Urinary bladder (tissue), 3 donors: ENCODE measurements at regions not wholly inside any gene's neighbourhood (a gene's known extent, or its start where the extent isn't known, plus 50 kb on each side); places are given as distances from the start of the nearest gene placed in this dataset.

Source experiments
- DNase-seq: peaks from one replicate; pipeline ENCODE4 v3.0.0-alpha.2; 2015; ENCODE audit errors: extremely low spot score
- H3K27ac ChIP-seq: one replicate; pipeline ENCODE4 v1.5.1; 2013; ENCODE audit warnings: low read depth, mild to moderate bottlenecking, moderate library complexity
- H3K36me3 ChIP-seq: one replicate; pipeline ENCODE4 v1.6.1; 2013; ENCODE audit warnings: mild to moderate bottlenecking, moderate library complexity; ENCODE audit not compliant: insufficient read depth
- H3K4me1 ChIP-seq: one replicate; pipeline ENCODE4 v1.6.1; 2013; ENCODE audit warnings: mild to moderate bottlenecking, moderate library complexity; ENCODE audit not compliant: insufficient read depth
- H3K4me3 ChIP-seq: one replicate; pipeline ENCODE4 v1.5.1; 2013; ENCODE audit warnings: low read depth, low read length
- WGBS: extraction: QIAGEN DNeasy Blood & Tissue Kit; methylation state at CpG from one replicate; pipeline ENCODE4 v1.1.7; 2013; 5-methylcytosine and 5-hydroxymethylcytosine counted together
- donor health status: healthy with polysubstance abuse.
- donor health status: healthy.

DNA sequence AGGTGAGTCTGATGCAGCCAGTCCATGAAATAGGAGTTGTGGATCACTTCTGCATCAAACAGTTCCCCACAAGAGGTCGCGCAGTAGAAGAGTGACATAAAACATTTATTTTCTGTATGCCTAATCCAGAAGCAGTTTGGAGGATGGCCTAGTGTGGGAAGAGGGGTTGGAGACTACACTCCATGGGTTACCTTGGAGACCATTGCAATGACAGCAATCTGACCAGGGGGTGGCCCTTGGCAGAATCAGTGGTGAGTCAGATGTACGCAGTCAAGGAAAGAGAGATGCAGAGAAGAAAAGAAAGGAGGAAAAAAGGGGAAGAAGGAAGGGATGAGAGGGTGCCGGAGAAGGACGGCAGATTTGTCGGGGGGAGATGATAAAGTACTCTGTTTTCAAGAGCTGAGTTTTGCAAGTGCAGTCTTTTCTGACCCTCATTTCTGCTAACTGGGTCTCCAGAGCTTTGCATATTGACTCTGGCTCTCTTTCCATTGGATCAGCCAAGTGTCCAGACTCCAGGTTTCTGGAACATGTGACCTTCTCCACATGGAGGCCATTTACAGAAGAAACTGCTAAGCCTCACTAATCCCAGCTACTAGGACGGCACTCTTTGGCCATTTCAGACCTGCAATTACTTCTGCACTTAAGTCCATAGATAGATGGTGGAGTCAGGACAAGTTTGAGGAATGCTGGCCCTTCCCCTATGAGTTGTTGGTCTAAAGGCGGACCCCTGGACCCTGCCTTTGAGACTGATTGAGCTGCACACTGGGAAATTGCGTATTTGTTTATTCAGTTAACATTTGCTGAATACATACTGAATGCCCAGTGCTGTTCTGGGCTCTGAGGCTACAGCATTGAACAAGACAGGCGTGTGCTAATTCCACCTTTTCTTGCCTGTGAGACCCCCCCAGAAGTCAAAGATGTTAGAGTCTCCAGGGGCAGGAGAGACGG lies 424.2 kb downstream of the BCL11B start:
- H3K27ac ChIP-seq: no peak overlapping the region
- 84% methylated on average over 11 of the region's 11 CpGs for WGBS
- DNase-seq: no peak
- no peak overlapping the region for H3K4me3 ChIP-seq
- H3K4me1 ChIP-seq: no peaks in the 10 kb centered on the region
- no peaks in the 10 kb centered on the region for H3K36me3 ChIP-seq

DNA sequence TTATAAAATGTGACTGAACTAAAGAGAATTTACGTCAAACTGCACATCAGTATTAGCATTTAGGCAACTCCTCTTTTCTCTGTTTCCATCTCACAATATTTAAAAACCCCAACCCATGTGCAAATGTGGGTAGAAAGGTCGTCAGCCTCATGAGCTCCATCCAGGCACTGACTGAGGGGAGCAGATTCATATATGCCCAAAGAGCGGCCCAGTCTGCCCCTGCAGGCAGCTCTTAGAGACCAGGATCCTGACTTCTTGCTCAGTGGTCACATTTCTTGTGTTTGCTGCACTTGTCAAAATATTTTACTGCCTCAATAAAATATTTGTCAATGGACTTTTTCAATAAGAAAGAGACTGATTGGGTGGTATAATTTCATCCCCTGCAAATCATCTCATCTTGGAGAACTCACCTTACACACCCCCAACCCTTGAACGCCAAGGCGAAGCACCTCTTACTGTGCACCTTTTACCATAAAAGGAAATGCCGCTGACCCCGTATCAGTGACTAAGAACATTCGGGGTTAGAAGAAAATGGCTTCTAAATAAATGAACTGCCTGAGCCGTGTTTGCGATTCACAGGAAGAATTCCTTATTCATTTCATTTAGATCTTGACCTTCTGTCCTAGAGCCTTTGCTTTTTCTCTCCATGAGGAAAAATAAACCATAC lies 418.8 kb downstream of the BCL11B start:
- no peaks in the 10 kb centered on the region for H3K36me3 ChIP-seq
- 73% methylated on average over 10 of the region's 10 CpGs for WGBS
- H3K4me3 ChIP-seq: no peak overlapping the region
- H3K27ac ChIP-seq: no peak overlapping the region
- DNase-seq: no peak
- no peaks in the 10 kb centered on the region for H3K4me1 ChIP-seq

- Histone ChIP-seq H3K4me1 (no peaks in the 10 kb centered on the region), H3K27ac (no peak overlapping the region), H3K36me3 (no peaks in the 10 kb centered on the region), H3K4me3 (no peak overlapping the region)
- 87% methylated on average over 13 of the region's 13 CpGs for WGBS
- DNase-seq: no peak
Observed at GRCh38 chr14:98855926-98856715, 415.9 kb downstream of the BCL11B start.

- no peaks in the 10 kb centered on the region for H3K36me3 ChIP-seq
- DNase-seq: no peak
- 88% methylated on average over 7 of the region's 7 CpGs for WGBS
Observed at GRCh38 chr14:98858158-98858557, 413.8 kb downstream of the BCL11B start.

DNA sequence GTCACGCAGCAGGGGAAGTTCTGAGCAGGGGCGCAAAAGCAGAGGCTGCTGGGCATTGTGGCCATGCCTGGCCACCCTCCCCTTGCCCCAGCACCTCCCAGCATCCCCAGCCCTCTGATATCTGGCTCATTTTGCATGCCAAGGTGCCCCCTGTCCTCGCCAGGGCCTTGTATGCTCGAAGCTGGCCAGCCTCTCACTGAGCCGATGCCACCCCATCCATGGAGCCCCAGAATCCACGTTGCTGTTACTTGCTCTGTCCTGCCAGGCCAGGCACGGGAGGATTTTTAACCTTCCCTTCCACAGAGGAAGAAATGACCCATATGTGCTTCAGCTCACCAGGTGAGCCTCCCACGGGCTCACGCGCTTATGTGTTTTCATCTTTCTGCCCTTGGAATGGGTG lies 413.4 kb downstream of the BCL11B start:
- Histone ChIP-seq H3K27ac (no peak overlapping the region), H3K36me3 (no peaks in the 10 kb centered on the region), H3K4me3 (no peak overlapping the region), H3K4me1 (no peaks in the 10 kb centered on the region)
- DNase-seq: no peak
- 92% methylated on average over 10 of the region's 10 CpGs for WGBS

More at GRCh38 chr14:98858158-98858557, 413.8 kb downstream of the BCL11B start:
- Histone ChIP-seq H3K4me3 (no peak overlapping the region), H3K4me1 (no peaks in the 10 kb centered on the region), H3K27ac (no peak overlapping the region)

DNA sequence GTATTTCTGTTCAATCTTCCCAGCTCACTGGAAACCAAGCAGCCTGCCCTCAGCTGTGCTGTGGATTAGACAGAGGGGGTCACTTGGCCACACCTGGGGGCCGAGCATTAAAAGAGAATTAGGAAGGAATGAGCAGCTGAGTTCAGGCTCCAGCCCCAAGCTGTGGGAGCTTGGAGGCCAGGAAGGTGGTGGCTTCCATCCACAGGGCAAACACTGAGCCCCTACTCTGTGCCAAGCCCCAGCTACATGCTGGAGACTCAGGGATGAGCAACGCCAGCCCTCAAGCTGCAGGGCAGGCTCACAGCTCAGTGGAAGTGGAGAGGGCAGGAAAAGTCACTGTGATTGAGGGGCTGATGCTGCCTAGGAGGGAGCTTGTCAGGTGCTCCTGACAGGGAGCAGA lies 412.7 kb downstream of the BCL11B start:
- no peaks in the 10 kb centered on the region for H3K4me1 ChIP-seq
- WGBS: 70% methylated on average over 2 of the region's 2 CpGs
- H3K4me3 ChIP-seq: no peak overlapping the region
- H3K36me3 ChIP-seq: no peaks in the 10 kb centered on the region
- no peak for DNase-seq
- no peak overlapping the region for H3K27ac ChIP-seq

DNA sequence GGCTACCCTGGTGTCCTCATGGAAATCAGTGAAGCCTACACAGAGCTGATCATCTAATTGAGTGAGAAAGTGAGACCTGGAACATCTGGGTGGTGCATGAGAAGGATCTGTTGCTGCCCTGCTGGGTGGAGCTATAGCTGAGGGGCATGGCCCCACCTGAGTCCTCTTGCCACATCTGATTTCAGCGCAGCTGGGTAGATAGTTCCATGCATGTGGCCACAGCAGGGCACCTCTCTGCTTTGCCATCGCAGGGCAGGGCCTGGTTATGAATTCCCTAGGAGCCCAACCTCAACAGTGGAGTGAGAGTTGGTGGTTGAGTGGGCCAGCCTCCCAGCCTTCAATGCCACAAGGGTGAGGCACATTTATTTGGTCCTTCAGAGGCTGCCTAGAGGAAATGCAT lies 407.8 kb downstream of the BCL11B start:
- H3K4me1 ChIP-seq: no peaks in the 10 kb centered on the region
- 92% methylated on average over 2 of the region's 2 CpGs for WGBS
- H3K27ac ChIP-seq: no peak overlapping the region
- no peak overlapping the region for H3K4me3 ChIP-seq
- no peak for DNase-seq
- no peaks in the 10 kb centered on the region for H3K36me3 ChIP-seq

DNA sequence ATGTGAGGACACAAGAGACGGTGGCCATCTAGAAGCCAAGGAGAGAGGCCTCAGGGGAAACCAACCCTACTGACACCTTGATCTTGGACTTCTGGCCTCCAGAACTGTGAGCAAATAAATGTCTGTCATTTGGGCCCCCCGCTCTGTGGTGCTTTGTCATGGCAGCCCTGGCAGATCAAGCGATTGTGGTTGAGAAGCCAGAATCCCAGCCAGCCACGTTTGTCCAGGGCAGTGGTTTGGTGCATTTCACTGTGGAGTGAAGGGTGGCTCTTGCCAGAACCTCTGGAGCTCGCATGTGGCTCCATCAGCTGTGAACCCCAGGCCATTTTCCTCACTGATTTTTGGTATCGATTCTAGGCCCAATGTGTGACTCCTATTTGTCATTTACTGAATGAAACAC lies 404.9 kb downstream of the BCL11B start:
- no peaks in the 10 kb centered on the region for H3K4me1 ChIP-seq
- 90% methylated on average over 6 of the region's 6 CpGs for WGBS
- H3K36me3 ChIP-seq: no peaks in the 10 kb centered on the region
- no peak for DNase-seq
- H3K27ac ChIP-seq: no peak overlapping the region
- no peak overlapping the region for H3K4me3 ChIP-seq

- no peak for DNase-seq
- WGBS: 86% methylated on average over 9 of the region's 9 CpGs
- no peak overlapping the region for H3K27ac ChIP-seq
Observed at GRCh38 chr14:98867726-98868125, 404.3 kb downstream of the BCL11B start.

DNA sequence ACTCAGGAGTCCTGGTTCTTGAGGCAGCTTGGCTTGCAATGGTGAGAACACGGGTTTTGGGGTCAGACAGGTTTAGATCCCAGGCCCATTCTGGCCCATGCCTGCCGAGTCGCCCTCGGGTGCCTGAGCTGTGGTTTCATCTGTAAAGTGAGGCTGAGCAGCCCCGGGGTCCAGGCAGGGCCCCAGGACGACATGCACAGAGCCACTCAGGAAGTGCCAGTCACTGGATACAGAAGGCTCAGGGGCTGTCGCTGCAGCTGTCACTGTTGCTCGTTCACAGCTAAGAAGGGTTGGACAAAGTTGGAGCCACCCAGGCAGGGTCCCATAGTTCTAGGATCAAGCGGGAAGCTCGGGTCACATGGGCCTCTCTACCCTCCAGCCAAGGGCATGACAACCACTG lies 403.1 kb downstream of the BCL11B start:
- H3K4me1 ChIP-seq: no peaks in the 10 kb centered on the region
- no peaks in the 10 kb centered on the region for H3K36me3 ChIP-seq
- 75% methylated on average over 10 of the region's 10 CpGs for WGBS
- H3K4me3 ChIP-seq: no peak overlapping the region
- H3K27ac ChIP-seq: no peak overlapping the region
- no peak for DNase-seq

More at GRCh38 chr14:98867726-98868125, 404.3 kb downstream of the BCL11B start:
- Histone ChIP-seq H3K4me1 (no peaks in the 10 kb centered on the region), H3K4me3 (no peak overlapping the region), H3K36me3 (no peaks in the 10 kb centered on the region)

GRCh38 chr14:98871796-98872195 lies 400.2 kb downstream of the BCL11B start:
- no peaks in the 10 kb centered on the region for H3K36me3 ChIP-seq
- H3K4me3 ChIP-seq: no peak overlapping the region
- no peaks in the 10 kb centered on the region for H3K4me1 ChIP-seq
- H3K27ac ChIP-seq: no peak overlapping the region
- WGBS: 86% methylated on average over 2 of the region's 2 CpGs
- no peak for DNase-seq

DNA sequence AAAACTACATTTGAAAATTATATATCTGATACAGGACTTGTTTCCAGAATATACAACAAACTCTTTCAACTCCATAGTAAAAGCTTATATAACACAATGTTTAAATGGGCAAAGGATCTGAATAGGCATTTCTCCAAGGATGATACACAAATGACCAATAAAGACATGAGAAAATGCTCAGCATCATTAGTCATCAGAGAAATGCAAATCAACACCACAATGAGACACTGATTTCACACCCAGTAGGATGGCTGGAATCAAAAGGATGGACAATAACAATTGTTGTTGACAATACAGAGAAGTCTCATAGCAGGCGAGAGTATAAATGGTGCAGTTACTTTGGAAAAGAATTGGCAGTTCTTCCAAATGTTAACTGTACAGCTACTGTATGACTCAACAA lies 394.9 kb downstream of the BCL11B start:
- 88% methylated on average over 1 of the region's 1 CpG for WGBS
- no peaks in the 10 kb centered on the region for H3K36me3 ChIP-seq
- no peak overlapping the region for H3K27ac ChIP-seq
- DNase-seq: no peak
- no peak overlapping the region for H3K4me3 ChIP-seq
- no peaks in the 10 kb centered on the region for H3K4me1 ChIP-seq

DNA sequence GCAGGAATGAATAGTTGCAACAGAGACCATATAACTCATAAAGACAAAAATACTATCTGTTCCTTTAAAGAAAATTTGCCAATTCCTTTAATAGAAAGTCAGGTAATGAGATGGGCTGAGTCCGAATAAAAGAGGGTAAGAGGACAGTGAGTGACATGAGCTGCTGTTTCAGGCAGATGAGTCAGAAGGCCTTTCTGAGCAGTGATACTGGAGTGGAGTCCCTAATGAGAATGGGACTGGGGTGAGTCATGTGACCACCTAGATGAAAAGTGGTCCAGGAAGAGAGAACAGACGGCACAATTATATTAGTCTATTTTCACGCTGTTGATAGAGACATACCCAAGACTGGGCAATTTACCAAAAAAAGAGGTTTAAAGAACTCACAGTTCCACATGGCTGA lies 393.7 kb downstream of the BCL11B start:
- Histone ChIP-seq H3K4me3 (no peak overlapping the region), H3K27ac (no peak overlapping the region), H3K36me3 (no peaks in the 10 kb centered on the region), H3K4me1 (no peaks in the 10 kb centered on the region)
- WGBS: 83% methylated on average over 3 of the region's 3 CpGs
- no peak for DNase-seq
